NCI-H774 (cell line): ENCODE measurements at regions not wholly inside any gene's neighbourhood (a gene's known extent, or its start where the extent isn't known, plus 50 kb on each side); places are given as distances from the start of the nearest gene placed in this dataset.
"Not testable (repeated sequence)": the region's sequence is repeated elsewhere in the genome, so short reads cannot be mapped to it uniquely, and the experiment has no call there.

ENCODE experiments used
- DNase-seq: peaks from one replicate; lab custom pipeline; 2025; lab: John Stamatoyannopoulos, UW

DNA sequence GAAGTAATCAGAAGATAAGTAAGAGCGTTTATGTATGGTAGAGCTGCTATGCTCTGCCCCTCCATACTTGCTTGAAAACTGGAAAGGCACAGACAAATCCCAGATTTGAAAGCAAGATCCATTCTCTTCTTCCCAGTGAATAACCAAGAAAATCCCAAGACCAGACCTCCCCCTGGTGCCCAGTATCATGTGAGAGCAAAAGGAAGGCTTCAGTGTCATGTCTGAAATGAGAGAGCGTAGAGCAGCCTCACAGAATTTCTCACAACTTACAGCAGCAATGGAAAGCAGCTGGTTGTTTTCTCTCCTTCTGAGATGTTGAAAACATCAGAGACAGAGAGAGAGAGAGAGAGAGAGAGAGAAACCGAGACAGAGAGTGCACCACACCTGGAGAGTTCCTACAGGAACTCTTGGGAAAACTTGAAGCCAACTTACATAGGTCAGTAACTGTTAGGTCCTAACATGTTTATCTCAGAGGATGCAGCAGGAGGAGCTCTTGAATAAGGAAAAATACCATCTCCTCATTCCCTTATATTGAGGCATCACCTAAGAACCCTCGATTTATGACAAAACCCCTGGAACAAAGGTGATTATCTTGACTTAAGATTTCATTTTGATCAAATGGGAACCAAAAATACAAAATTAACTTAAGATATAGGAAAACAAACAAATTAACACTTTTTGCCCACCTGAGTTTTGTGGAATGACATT, 273.3 kb downstream of the NSUN3 start:
- DNase-seq, result no peak

DNA sequence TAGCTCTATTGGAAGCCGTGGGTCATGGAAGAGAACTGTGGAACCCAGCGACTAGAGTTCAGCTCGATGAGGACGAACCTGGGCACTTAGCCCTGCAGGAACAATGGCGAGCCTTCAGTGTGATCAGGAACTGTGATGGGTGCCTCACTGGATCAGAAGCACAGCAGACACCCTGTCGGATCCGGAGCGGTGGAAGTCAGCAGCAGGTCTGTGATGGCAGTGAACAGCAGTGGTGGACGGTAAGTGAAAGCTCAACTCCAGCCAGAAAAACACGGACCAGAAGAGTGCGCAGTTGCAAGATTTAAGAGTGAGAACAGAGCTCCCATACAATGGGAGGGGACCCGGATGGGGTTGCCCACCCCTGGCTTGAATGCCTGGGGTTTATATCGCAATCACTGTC, 282.2 kb downstream of the NSUN3 start:
- no peak for DNase-seq

DNA sequence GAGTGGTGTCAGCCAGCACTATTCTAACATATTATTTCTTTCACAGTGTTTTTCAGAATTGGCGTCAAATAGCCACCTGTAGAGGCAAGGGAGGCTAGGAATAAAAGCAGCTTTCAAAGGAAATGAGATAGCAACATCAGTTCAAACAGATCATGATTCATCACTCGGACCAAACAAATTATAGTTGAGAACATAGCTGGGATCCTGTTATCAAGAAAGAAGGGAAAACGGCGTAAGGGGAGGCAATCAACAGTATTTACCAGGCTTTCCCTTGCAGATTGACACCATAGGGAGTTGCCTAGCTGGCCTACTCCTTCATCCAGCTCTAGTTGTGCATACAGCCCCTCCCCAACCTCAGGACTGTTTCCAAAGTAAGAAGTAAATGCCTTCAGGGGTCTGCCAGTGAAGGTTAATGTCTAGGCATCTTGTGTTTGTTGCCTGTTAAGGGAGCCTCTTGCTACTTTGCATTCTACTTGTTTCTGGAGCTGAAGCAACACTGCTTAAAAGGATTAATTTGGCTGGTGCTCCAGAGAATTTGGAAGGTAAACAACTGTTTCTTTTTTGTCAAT, 286.5 kb downstream of the NSUN3 start:
- no peak for DNase-seq

DNA sequence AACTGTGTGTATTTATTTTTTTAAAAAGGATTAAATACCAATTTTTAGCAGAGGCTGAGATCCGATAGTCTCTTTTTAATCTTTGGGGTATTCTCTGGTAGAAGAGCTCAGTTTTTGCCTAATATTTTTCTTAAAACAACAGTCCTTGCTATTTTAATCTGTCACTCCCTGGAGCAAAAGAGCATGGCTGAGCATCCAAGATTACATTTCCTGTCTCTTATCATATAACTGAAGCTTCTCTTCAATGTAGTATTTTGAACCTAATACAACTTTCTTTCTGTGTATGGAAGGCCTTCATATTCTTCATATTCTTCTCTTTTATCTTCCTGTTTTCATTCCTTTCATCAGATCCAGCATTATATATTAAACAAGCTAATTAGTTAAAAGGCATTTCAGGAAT, 293.7 kb downstream of the NSUN3 start:
- DNase-seq, result no peak

DNA sequence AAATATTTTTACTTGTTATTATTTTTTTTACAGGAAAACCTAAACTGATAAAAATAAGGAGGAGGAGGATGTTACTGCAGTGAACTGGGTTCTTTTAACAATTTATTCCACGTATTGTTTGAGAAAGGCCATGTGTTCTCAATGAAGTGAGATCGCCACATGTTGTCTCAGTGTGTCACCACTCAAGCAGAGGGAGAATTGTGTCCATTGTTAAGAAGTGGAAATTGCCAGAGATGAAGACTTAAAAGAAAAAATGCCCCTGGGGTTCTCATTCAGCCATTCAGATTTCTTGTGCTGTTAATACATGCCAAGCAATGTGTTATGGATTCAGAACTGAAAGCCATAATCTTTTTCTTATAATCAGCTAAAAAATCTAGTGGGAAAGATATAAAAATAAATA, 297.1 kb downstream of the NSUN3 start:
- DNase-seq, result no peak

DNA sequence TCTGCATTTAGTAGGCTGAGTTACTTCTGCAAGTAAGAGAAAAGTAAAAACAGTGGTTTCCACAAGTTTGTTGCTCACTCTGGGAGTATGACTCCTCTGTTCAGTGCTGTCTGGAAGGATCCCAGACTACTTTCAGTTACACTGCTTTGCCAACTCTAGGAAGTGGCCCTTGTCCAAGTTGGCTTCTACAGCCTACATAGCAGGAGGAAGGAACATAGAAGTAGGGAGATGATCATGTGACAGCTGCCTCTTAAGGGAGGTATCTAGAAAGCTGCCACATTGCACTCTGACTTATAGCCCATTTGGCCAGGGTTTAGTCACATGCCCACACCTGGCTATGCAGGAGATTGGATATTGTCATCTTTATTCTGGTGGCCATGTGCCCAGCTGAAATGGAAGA, 298.1 kb downstream of the NSUN3 start:
- DNase-seq, result no peak

DNA sequence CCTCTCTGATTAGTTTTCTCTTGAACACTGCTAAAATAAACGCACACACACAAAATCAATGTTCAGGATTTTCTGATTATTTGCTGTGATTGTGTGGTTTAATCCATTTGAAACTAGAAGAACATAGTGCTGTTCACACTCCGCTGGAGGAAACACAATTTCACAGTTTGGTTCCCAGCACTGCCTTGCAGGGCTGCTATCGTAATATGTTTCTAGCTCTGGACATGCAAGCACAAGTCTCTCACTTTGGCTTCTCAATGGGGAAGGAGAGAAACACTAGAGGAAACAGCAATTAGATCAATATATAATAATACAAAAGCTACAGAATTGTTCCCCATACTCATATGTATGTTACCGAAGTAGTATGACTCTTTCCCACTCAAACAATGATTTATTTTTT, 299.5 kb downstream of the NSUN3 start:
- no peak for DNase-seq

DNA sequence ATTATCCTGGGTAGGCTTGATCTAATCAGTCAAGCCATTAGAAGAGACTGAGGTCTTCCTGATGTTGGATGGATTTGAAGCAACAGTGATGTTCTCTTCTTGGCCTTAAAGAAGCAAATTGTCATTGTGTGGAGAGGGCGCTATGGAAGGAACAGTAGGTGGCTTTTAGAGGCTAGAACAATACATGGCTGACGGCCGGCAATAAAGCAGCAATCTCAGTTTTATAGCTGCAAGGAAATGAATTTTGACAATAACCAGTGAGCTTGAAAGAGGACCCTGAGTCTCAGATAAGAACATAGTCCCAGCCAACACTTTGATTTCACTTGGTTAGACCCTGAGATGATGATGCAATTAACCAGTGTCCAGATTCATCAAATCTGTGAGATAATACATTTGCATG, 302.1 kb downstream of the NSUN3 start:
- no peak for DNase-seq

DNA sequence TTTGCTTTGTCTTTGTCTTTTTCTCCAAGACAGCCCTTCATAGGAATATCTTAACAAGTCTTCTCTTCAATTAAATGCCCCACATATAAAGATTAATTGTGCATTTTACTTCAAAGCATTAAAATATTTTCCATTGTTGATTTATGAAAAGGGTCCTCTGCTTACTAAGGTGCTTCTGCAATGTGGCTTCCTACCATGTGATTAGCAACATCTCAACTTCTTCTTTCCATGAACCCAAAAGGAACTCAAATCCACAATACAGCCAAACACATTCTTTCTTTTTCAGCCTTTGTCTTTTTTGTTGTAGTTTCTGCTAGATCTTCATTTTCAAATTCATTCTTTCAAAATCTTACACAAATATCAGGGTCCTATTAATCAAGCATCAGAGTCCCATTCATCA, 309.2 kb downstream of the NSUN3 start:
- DNase-seq, result no peak

DNA sequence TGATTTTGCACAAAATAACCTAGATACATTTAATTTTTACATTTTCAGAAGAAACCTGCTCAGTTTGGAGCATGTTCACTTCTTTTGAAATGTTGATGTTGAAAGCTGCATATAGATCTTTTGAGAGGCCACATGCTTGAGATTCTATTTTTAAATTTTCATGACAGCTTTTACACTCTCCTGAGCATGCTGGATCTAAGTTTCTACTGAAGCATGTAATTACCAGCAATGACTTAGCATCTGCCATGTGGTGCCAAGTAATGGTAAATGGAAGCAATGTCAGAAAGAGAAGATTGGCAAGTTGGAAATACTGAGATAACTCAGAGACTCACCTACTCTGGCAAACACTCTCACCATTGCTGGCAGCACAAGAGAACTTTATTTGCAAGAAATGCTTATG, 310.6 kb downstream of the NSUN3 start:
- no peak for DNase-seq

DNA sequence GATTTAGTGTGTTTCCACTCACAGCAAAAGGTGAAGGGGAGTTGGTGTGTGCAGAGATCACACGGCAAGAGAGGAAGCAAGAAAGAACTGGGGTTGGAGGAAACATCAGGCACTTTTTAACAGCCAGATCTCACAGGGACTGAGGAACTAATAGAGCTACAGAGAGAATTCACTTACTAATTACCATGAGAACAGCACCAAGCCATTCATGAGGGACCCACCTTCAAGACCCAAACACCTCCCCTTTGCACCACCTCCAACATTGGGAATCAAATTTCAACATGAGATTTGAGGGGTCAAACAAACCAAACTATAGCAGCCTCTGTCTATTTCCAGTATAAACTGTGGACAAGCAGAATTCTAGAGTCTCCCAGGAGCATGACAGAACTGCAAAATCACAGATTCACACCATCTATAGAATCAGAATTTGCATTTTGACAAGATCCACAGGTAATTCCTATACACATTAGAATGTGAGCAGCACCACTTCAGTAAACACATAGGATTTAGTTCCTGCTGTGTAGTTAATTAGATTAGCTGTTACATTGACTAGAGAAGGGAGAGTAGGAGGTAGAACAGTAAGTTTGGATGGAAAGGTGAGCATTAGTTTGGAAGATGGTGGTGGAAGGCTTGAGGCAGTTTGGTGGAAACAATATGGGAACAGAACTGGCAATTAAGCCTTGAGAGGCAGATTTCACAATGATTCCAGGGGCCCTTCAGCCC, 311.7 kb downstream of the NSUN3 start:
- DNase-seq, result no peak

DNA sequence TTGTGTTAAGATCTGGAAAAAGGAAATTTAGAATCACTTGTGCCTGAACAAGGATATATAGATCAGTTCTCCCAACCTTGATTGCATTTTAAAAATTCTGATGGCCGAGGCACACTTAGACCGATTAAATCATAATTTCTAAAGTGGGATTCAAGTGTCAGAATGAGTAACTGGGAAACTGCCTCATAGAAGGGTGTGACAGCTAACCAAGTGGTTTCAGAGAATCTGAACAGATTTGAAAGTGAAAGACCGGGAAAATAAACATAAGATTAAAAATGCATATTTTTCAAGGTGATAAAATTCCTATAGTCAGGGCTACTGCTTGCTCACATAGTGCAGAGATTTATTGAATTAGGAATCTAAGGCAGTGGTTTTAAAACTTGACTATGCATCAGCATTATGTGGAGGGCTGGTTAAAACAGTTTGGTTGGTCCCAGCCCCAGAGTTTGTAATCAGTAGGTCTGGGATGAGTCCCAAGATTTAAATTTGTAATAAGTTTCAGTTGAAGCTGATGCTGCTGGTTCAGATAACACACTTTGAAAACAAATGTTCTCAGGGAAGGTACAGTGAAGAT, 314.3 kb downstream of the NSUN3 start:
- not testable (repeated sequence) for DNase-seq

DNA sequence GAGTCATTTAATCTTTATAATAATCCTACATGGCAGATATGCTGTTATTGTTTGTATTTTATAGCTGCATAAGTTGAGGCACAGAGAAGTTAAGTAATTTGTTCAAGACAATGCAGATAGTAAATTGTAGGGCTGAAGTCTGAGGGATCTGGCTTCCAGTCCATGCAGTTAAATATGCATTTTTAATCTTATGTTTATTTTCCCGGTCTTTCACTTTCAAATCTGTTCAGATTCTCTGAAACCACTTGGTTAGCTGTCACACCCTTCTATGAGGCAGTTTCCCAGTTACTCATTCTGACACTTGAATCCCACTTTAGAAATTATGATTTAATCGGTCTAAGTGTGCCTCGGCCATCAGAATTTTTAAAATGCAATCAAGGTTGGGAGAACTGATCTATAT, 315.0 kb downstream of the NSUN3 start:
- not testable (repeated sequence) for DNase-seq

DNA sequence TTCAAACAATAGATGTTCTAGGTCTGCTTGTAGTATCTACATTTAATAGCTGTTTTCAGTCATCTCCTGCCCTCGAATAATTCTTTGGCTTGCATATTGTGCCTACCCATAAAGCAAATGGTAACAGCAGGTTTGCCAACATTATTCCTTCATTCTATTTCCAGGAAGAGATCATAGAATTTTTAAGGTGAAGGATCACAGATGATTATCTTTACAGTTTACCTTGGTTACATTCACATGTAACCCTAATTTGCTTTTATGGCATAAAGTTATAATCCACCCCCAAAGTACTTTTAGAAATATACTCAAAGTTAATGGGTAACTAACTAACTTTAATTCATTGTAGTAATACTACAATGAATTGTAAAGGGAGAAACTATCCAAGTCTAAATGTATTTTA, 315.5 kb downstream of the NSUN3 start:
- DNase-seq, result no peak

DNA sequence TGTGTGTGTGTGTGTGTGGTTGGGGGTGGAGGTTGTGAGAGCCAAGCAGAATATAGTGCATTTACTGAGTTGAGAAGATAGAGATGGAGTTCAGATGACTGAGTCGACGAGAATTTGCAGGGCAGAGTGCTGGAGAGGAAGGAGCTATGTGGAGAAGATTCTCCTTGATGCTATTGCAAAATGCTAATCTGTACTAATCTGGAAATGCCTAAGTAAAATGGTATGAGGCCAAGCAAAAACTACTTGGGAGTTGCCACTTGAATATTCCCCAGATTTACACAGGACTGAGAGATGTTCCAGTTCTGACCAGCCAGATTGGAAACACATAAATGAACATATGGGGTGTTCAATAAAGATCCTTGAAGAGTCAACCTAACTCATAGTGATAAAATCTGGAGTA, 316.4 kb downstream of the NSUN3 start:
- DNase-seq, result no peak

DNA sequence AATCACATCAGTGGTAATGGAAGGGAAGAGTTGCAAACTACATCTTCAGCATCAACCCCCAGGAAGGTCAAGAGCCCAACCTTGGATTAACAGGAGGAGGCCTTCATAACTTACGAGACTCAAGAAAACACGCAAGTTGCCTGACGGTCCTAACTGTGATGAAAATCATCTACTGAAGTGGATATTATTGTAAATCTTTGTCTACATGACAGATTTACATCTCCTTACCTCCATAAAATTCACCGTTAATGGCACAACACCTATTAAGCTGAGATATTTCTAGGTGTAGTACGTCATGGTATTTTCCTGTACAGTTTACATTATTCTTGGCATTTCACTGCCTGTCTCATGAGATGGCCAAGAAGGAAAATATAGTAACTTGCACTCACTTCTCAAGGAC, 332.0 kb downstream of the NSUN3 start:
- DNase-seq, result no peak

DNA sequence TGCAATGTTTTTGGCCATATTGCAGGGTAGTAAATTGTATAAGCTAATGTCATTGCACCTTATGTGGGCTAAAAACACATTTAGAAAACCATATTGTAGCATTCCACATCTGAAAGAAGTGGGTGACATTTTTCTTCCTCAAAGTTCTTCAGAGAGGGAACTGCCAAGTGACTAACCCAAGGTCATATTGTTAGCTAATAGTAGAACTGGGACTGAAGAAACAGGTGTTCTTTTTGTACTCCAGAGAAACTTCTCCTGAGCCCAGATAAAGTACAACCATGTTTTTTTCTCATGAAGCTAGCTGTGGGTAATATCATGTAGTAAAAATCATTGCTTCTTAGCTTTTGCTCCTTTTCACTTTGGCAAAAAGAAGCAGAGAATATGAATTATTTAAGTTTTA, 333.0 kb downstream of the NSUN3 start:
- no peak for DNase-seq

DNA sequence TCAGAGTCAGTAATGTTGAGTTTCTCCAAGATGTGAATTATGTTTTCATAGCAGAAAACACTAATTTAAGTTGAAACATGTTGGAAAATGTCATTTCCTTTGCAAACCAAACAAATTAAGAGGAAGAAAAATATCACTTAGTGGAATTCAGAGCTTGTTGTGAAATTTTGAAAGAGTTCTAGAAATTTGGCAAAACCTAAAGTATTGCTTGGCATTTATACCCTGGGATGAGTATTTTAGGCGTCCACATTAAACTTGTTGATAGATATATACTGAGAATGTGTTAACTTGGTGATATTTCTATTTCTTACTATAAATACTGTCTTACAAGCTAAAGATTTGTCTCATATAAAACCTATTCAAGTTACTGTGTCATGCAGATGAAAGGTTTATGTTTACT, 335.2 kb downstream of the NSUN3 start:
- no peak for DNase-seq

DNA sequence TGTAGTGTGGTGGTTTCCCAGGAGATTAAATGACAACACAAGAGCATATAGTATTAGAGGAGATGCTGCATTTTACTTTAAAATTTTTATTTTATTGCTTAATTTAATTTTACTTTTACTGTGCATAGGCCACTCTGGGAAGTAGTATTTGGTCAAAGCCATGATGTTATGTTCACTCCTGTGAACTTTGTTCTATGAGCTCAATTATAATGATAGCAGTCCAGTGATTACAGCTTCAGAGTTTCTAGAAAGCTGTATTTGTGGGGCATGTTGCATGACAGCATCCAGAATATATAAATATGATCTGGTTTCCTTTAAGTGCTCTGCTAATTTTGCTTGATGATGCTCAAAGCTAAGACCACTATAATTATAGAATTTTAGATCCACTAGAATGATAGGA, 338.6 kb downstream of the NSUN3 start:
- DNase-seq, result no peak

DNA sequence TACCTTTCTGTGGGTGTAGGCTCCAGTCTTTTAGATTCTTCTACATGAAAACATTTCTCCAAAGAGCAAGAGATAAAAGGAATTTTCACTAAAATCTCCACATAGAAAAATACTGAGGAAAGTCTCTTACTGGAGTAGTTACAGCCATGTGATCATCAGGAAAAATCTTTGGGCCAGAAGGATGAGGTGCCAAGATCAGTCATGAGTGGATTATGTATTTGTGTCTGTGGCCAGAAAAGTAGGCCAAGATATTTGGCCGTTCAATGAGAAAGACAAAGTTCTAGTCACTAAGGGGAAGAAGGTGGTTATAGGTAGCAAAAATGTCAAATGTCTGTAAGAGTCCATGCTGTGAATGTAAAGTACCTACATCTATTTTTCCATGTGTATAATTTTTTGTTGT, 339.3 kb downstream of the NSUN3 start:
- no peak for DNase-seq

DNA sequence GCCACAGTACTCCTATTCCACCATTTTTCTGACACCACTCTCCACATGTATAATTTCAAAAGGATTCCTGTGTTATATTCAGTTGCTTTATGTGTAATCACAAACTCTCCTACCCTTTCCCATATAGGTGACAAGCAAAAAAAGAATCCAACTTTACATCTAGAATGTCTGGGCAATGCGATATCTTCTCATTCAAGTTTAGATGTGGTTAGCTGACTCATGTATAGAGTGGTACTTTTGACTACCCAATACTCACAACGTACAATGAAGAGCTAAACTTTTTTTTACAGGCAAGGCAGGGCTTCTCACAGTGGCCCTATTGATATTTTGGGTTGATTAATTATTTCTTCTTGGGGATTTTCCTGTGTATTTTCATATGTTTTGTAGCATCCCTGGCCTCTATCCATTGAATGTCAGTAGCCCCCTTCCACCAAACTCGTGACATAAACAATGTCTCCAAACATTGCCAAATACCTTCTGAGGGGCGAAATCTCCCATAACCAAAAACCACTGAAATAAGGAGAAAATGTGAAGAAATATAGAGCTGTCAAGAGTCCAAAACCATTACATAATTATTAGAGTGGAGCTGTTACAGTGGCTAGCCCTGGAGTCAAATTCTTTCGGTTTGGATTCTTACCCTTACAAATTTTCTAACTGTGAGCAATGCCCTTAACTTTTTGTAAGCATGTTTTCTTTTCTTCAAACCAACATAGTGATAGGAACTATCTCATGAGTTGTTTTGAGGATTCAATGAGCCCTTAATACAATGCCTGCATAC, 342.6 kb downstream of the NSUN3 start:
- no peak for DNase-seq

DNA sequence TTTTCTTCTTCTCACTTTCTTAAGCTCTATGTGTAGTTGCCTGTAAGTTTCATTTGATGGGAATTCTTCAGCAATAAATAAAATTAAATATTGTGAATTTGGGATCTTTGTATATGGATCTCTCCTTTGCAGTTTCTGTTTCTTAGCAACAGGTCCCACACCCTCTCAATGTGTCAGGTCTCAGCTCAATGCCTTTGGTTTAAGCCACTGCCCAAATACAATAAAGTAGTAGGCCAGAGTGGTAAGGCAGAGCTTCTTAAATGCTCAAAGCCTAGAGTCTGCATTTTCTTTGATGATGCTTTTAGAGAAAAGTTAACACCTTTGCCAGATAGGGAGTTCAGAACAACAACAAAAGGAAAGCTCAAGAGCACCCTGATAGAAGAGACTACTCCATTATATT, 343.7 kb downstream of the NSUN3 start:
- DNase-seq, result no peak
